GM12878 (cell line): ENCODE measurements at regions not wholly inside any gene's neighbourhood (a gene's known extent, or its start where the extent isn't known, plus 50 kb on each side); places are given as distances from the start of the nearest gene placed in this dataset.
"Not testable (repeated sequence)": the region's sequence is repeated elsewhere in the genome, so short reads cannot be mapped to it uniquely, and the experiment has no call there.

ENCODE experiments used
- CBFB ChIP-seq: IDR thresholded peaks from 2 replicates; pipeline ENCODE4 v1.6.1; 2016; ENCODE audit warnings: antibody characterized with exemption, low read depth
- CBX3 ChIP-seq: fragments of 200-600 bp; sonication (generic); IDR thresholded peaks from 2 replicates; pipeline ENCODE4 v1.6.1; 2016; ENCODE audit warnings: low read depth, borderline replicate concordance
- CHD2 ChIP-seq: IDR thresholded peaks from 2 replicates; pipeline ENCODE4 v1.6.1; 2011; ENCODE audit warnings: low read depth, low read length, improper control_type of control experiment, borderline replicate concordance
- CTCF ChIP-seq, 3 experiments: IDR thresholded peaks in 2 of 3; conservative IDR thresholded peaks in 1 of 3; 2 replicates each; pipeline ENCODE4 v1.5.1; 2011; ENCODE audit warnings: low read depth in 3 of 3, low read length in 3 of 3, mild to moderate bottlenecking in 3 of 3, control low read depth in 2 of 3, moderate library complexity in 2 of 3, inconsistent platforms in 1 of 3, mixed read lengths in 1 of 3; ENCODE audit not compliant: control insufficient read depth in 2 of 3, insufficient read depth in 1 of 3; ENCODE audit errors: extremely low read depth in 1 of 3
- EED ChIP-seq: sonication (generic); IDR thresholded peaks from 2 replicates; pipeline ENCODE4 v1.6.1; 2016; ENCODE audit warnings: antibody characterized with exemption, low read depth
- ELK1 ChIP-seq: IDR thresholded peaks from 2 replicates; pipeline ENCODE4 v1.6.1; 2012; ENCODE audit warnings: low read depth, low read length, improper control_type of control experiment
- EP300 ChIP-seq, 2 experiments: fragments of 150-350 bp in 1 of 2; IDR thresholded peaks; 2 replicates each; pipeline ENCODE4 v1.6.1; 2011 to 2012; ENCODE audit warnings: low read depth in 2 of 2, low read length in 2 of 2, borderline replicate concordance in 1 of 2, improper control_type of control experiment in 1 of 2, inconsistent platforms in 1 of 2; ENCODE audit not compliant: control insufficient read depth in 1 of 2
- PBX3 ChIP-seq: IDR thresholded peaks from 2 replicates; pipeline ENCODE4 v1.6.1; 2011; ENCODE audit warnings: mild to moderate bottlenecking, low read depth, low read length, moderate library complexity; ENCODE audit not compliant: insufficient replicate concordance
- SMAD1 ChIP-seq: fragments of 450-650 bp; IDR thresholded peaks from 2 replicates; pipeline ENCODE4 v1.6.1; 2018; ENCODE audit warnings: mild to moderate bottlenecking, low read depth; ENCODE audit not compliant: partially characterized antibody
- TAF1 ChIP-seq: IDR thresholded peaks from 2 replicates; pipeline ENCODE4 v1.6.1; 2011; ENCODE audit warnings: mild to moderate bottlenecking, low read depth, low read length, borderline replicate concordance
- ZBTB40 ChIP-seq: fragments of 450-650 bp; IDR thresholded peaks from 2 replicates; pipeline ENCODE4 v1.6.1; 2016; ENCODE audit warnings: mild to moderate bottlenecking, moderate library complexity, borderline replicate concordance

GRCh38 chr11:133628371-133628770, 96.1 kb upstream of the OPCML start:
- TF ChIP-seq EED; CTCF (IDR thresholded peaks at IDR 0.05 in 2 of 3, conservative IDR thresholded peaks at IDR 0.05 in 1 of 3; ENCODE audit: control insufficient read depth in 2 of 3, extremely low read depth in 1 of 3, insufficient read depth in 1 of 3, low read depth in 3 of 3, low read length in 3 of 3); ELK1; CHD2; PBX3; EP300 (IDR thresholded peaks at IDR 0.05; ENCODE audit: borderline replicate concordance in 1 of 2, control insufficient read depth in 1 of 2, low read depth in 2 of 2, low read length in 2 of 2); ZBTB40; CBFB; SMAD1; CBX3; TAF1: not testable (repeated sequence)
